A673 (cell line): ENCODE measurements at regions not wholly inside any gene's neighbourhood (a gene's known extent, or its start where the extent isn't known, plus 50 kb on each side); places are given as distances from the start of the nearest gene placed in this dataset.

Source experiments
- BruUV-seq: library from RNA; stranded (reverse); fragments of 400-500 nt; replicated peaks from 2 replicates; lab custom pipeline; 2021; lab: Mats Ljungman, UMichigan
- CTCF ChIA-PET: fragments of 300-600 bp; sonication (Branson Sonifier 250); formaldehyde crosslinking; loops from one replicate; lab custom pipeline; 2022; ENCODE audit warnings: antibody characterized with exemption; lab: Charles Lee
- POLR2A ChIA-PET: fragments of 300-600 bp; sonication (Branson Sonifier 250); formaldehyde crosslinking; loops from one replicate; lab custom pipeline; 2022; ENCODE audit warnings: antibody characterized with exemption; ENCODE audit not compliant: low non-redundant PET; lab: Charles Lee
- DNase-seq: peaks from one replicate; pipeline ENCODE4 v3.0.0-alpha.2; 2015; ENCODE audit warnings: low spot score
- H3K27ac ChIP-seq: fragments of 200-600 bp; sonication (generic); 2 replicates; pipeline ENCODE4 v1.5.1; 2016; ENCODE audit warnings: mixed run types, low read depth, mild to moderate bottlenecking, mixed read lengths, antibody characterized with exemption, low read length; ENCODE audit not compliant: poor library complexity, severe bottlenecking
- H3K27me3 ChIP-seq: fragments of 200-600 bp; sonication (generic); replicated peaks from 2 replicates; pipeline ENCODE4 v1.6.1; 2017; ENCODE audit warnings: mixed run types, low read depth, mild to moderate bottlenecking, mixed read lengths, antibody characterized with exemption, low read length; ENCODE audit not compliant: insufficient read depth, poor library complexity
- H3K36me3 ChIP-seq: fragments of 200-600 bp; sonication (generic); 2 replicates; pipeline ENCODE4 v1.6.1; 2016; ENCODE audit warnings: mixed run types, mild to moderate bottlenecking, mixed read lengths, antibody characterized with exemption, low read length; ENCODE audit not compliant: insufficient read depth, poor library complexity, severe bottlenecking
- H3K4me1 ChIP-seq: fragments of 200-600 bp; sonication (generic); 2 replicates; pipeline ENCODE4 v1.6.1; 2017; ENCODE audit warnings: mixed run types, mild to moderate bottlenecking, mixed read lengths, antibody characterized with exemption, low read length; ENCODE audit not compliant: insufficient read depth, poor library complexity, severe bottlenecking
- H3K4me3 ChIP-seq: fragments of 200-600 bp; sonication (generic); 2 replicates; pipeline ENCODE4 v1.5.1; 2016; ENCODE audit warnings: low read depth, mixed run types, mild to moderate bottlenecking, mixed read lengths, low read length; ENCODE audit not compliant: poor library complexity, severe bottlenecking
- H3K9me3 ChIP-seq: fragments of 200-600 bp; sonication (generic); 2 replicates; pipeline ENCODE4 v1.6.1; 2016; ENCODE audit warnings: mixed run types, low read depth, mild to moderate bottlenecking, mixed read lengths, antibody characterized with exemption, low read length; ENCODE audit not compliant: poor library complexity, severe bottlenecking
- EZH2 ChIP-seq: fragments of 200-600 bp; sonication (generic); IDR thresholded peaks from 2 replicates; pipeline ENCODE4 v1.6.1; 2017; ENCODE audit warnings: borderline replicate concordance, low read depth, mild to moderate bottlenecking, mixed read lengths, antibody characterized with exemption, low read length; ENCODE audit not compliant: poor library complexity, severe bottlenecking
- intact Hi-C: fragments of 100-400 bp; cut with micrococcal nuclease; formaldehyde crosslinking; loops from one replicate; pipeline ENCODE4 v1.10.0; 2022; ENCODE audit not compliant: unreplicated experiment
- TF ChIP-seq, protein P1 (sequence below): fragments of 300-800, 200-600 bp; sonication (generic); conservative IDR thresholded peaks from 2 replicates; pipeline ENCODE4 v1.5.1; 2017; ENCODE audit warnings: low read depth, mild to moderate bottlenecking, antibody characterized with exemption, low read length, moderate library complexity, mixed read lengths

DNA sequence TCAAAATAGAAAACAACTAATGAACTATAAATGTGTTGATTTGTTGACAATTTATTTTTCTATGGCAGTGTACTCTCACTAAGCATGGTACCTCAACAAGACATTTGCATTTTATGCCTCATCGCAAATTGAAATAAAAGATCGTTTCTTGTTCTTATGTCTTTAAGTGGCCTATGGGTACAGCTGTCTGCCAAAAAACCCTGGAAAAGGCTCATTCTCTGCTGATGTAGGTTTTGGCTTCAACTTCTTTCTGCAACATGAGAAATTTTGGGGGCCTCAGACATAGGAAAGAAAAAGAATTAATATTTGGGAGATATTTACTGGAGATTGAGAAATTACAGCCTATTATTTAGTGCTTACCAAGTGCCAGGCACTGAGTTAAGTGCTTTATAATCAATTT is 205.1 kb upstream of the DPP10 start:
- Histone ChIP-seq H3K9me3 (no peaks in the 10 kb centered on the region), H3K27ac (no peak overlapping the region), H3K4me3 (no peak overlapping the region), H3K4me1 (no peaks in the 10 kb centered on the region), H3K36me3 (no peaks in the 10 kb centered on the region), H3K27me3 (no peaks in the 10 kb centered on the region)
- ChIA-PET POLR2A (no interaction called here), CTCF (no interaction called here)
- TF ChIP-seq EZH2, result no peak
- TF ChIP-seq, protein P1, sequence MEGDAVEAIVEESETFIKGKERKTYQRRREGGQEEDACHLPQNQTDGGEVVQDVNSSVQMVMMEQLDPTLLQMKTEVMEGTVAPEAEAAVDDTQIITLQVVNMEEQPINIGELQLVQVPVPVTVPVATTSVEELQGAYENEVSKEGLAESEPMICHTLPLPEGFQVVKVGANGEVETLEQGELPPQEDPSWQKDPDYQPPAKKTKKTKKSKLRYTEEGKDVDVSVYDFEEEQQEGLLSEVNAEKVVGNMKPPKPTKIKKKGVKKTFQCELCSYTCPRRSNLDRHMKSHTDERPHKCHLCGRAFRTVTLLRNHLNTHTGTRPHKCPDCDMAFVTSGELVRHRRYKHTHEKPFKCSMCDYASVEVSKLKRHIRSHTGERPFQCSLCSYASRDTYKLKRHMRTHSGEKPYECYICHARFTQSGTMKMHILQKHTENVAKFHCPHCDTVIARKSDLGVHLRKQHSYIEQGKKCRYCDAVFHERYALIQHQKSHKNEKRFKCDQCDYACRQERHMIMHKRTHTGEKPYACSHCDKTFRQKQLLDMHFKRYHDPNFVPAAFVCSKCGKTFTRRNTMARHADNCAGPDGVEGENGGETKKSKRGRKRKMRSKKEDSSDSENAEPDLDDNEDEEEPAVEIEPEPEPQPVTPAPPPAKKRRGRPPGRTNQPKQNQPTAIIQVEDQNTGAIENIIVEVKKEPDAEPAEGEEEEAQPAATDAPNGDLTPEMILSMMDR, result no peak
- intact Hi-C loops, result no loop called here
- BruUV-seq, result no TSS peak
- DNase-seq, result no peak

DNA sequence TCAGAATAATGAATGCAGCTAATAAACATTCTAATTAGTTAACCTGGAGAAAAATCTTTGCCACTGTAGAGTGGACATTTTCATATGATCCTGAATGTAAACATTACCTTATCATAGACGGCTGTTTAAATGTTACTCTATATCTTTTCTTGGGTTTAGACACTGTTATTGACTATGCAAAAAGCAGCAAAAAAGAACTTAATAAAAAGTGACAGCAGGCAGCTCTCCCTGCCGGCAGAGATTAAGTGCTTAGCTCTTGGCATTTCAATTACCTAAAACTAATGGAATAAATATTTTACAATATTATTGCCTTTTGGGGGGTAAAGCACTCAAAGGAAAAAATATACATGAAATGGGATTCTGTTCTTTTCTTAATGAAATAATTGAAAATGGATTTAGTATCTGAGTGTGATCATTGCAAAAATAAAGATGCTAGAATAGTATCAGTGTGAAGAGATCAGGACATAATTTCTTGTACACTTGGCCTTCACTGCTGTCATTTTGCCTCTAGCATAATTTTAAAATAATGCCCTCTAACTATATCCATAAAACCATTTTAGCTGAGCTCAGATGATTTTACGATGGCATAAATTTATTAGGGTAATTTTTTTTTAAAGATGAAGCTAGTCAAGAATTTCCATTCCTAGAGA is 203.4 kb upstream of the DPP10 start:
- no peak for DNase-seq
- H3K9me3 ChIP-seq, result no peaks in the 10 kb centered on the region
- intact Hi-C loops, result no loop called here
- H3K27ac ChIP-seq, result no peak overlapping the region
- TF ChIP-seq, protein P1, result no peak
- TF ChIP-seq EZH2, result no peak
- no peaks in the 10 kb centered on the region for H3K27me3 ChIP-seq
- H3K36me3 ChIP-seq, result no peaks in the 10 kb centered on the region
- H3K4me3 ChIP-seq, result no peak overlapping the region
- CTCF ChIA-PET, result no interaction called here
- POLR2A ChIA-PET, result no interaction called here
- no TSS peak for BruUV-seq
- H3K4me1 ChIP-seq, result no peaks in the 10 kb centered on the region

DNA sequence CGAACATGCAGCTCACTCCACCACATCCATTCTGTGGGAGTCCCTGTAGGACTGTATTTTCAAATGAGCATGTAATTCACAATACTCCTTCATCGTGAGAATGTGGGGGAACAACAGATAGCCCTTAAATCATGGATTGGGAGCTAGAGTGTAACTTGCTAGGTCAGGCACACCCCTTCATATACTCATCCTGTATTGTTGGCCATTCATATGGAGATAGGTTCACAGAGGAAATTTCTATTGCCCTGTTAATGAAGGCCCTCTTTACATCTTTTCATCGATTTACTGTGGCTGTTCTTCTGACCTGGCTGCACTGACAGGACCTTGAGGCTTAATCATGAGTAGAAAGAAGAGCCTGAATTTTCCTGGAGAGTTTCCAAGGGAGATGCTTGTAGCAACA is 193.8 kb upstream of the DPP10 start:
- Histone ChIP-seq H3K9me3 (no peaks in the 10 kb centered on the region), H3K4me1 (no peaks in the 10 kb centered on the region), H3K27me3 (no peaks in the 10 kb centered on the region), H3K4me3 (no peak overlapping the region), H3K36me3 (no peaks in the 10 kb centered on the region), H3K27ac (no peak overlapping the region)
- POLR2A ChIA-PET, result no interaction called here
- BruUV-seq, result no TSS peak
- TF ChIP-seq, protein P1, result no peak
- TF ChIP-seq EZH2, result no peak
- CTCF ChIA-PET, result no interaction called here
- no peak for DNase-seq
- intact Hi-C loops, result no loop called here
